Renal cortical epithelial cell (primary cell): ENCODE measurements at regions not wholly inside any gene's neighbourhood (a gene's known extent, or its start where the extent isn't known, plus 50 kb on each side); places are given as distances from the start of the nearest gene placed in this dataset.
A peak's percentile ranks its signal among the peaks of the same experiment; 100 is the strongest.
"Not testable (repeated sequence)": the region's sequence is repeated elsewhere in the genome, so short reads cannot be mapped to it uniquely, and the experiment has no call there.

Source experiments
- DNase-seq: peaks from one replicate; pipeline ENCODE4 v3.0.0-alpha.2; 2011; ENCODE audit warnings: low read depth

DNA sequence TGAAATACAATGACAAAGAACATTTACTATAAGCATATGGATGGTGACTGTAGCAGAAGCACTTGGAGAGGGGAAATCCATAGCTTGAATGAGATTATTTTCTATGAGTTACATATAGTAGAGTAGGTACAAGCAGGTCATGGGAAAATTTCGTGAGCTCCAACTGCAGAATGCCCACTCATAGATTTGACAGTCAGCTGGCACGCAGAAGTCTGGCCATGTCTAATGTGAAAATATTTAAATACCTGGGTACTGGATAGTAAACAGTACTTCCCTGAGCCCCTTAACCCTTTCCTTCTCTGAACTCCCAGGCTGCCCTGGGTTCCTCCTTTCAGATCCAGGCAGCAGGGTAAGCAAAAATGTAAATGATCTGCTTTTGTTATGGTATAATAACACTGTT, 209.7 kb downstream of the OTUD1 start:
- DNase-seq: no peak

DNA sequence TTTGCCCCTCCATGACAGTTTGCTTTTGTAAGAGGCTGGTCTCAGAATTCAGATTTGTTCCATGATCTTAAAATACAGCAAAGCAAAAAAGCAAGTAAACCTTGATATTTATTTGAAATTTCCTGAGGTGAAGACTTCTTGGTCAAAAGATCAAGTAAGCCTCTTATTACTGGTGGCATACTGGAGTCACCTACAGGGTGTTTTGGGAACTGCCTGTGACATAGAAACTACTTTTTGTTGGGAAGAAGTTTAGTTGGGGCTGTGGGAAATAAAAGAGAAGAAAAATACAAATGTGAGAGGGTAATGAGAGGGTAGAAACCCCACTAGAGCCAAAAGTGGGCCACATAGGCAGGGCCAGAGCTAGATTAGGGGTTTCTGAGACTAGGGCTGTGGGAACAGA, 217.9 kb downstream of the OTUD1 start:
- DNase-seq: peak; percentile 34

DNA sequence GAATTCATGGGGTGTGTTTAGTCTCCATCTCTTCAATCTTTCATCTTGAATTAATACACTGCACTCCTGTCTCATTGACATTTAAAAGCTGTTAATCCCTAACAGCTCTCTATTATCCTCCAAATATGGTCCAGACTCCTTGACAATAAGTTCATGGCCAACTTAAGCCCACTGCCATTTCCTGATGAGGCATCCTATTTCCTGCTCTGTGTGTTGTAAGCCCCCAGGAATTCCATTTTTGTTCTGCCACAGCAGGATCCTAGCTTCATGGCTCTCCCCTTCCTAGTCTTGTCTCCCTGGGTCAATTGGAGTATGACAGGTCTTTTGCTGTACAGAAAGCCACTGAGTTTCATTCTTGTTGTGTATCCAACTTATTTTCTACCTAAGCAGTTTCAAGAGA, 218.8 kb downstream of the OTUD1 start:
- DNase-seq: no peak

- DNase-seq: not testable (repeated sequence)
Measured at GRCh38 chr10:23671866-23672265, 233.0 kb downstream of the OTUD1 start.

DNA sequence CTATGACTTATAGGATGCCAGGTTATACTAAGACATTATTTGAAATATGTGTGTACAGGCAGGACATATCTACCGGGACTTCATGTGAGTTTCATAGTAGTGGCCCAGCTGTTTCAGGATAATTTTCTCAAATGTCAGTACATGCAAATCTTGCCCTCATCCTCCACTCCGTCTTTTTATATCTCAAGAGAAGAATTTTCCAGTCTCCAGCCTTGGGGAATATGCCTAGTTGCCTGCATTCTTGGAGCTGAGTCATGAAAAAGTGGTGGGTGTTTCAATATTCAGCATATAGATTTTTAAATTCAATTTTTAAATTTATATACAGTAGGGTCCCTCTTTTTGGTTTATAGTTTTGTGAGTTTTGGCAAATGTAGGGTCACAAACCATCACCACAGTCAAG, 236.7 kb downstream of the OTUD1 start:
- DNase-seq: no peak

GRCh38 chr10:23676296-23676695, 237.4 kb downstream of the OTUD1 start:
- no peak for DNase-seq

DNA sequence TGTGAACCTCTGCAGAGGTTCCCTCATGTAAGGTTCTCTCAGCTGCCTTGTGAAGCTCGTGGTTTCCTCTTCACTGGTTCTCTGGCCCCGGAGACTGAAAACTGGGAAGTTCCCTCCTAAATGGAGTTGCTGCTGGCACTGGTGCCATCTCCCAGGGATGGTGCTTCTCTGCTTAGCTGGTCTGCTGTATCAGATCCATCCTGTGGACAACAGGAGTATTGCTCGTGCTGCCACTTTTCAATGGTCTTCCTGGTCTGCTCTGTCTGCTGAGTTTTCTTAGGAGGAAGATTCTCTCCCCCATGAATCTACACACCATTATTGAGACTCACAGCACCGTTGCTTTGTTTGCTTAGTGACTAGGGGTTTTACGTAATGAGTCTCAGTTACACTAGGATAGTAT, 247.8 kb downstream of the OTUD1 start:
- no peak for DNase-seq

DNA sequence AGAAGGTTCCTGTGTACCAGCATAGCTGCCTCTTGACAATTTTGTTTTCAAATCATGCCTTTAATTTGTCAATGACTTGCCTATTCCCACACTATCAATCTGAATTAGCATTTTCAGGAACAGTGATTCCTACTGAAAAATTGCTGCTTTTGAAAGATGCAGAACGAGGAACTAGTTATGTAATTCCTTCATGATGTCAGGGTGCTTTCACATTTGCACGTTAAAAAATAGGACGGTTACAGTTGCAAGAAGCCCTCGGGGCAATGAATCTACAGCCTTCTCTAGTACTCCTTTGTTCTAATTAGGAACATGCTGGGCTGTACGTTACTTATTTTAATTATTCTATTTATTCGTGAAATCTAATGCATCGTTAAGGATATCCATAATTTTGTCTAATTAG, 253.9 kb downstream of the OTUD1 start:
- DNase-seq: no peak

DNA sequence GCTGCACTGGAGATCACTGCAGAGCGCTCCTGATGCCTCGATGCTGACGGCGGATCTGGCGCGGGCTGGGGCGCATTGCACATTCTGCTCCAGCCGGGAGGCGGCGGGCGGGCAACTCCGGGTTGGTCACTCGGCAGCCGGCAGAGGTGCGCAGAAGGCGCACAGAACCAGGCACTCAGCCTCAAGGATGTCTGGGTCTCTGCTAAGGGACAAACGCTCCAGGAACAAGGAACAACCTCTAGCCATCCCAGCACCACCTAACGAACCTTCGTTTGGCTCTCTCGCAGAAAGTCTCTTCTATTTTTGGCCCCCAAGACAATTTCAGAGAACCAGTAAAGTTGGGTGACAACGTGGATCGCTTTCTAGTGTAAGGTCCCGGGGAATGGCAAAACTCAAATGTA, 254.6 kb downstream of the OTUD1 start:
- DNase-seq: no peak

- DNase-seq: no peak
Measured at GRCh38 chr10:23693925-23694324, 255.1 kb downstream of the OTUD1 start.

GRCh38 chr10:23694446-23694920, 255.6 kb downstream of the OTUD1 start:
- DNase-seq: no peak

- no peak for DNase-seq
Measured at GRCh38 chr10:23694921-23695824, 256.3 kb downstream of the OTUD1 start.

DNA sequence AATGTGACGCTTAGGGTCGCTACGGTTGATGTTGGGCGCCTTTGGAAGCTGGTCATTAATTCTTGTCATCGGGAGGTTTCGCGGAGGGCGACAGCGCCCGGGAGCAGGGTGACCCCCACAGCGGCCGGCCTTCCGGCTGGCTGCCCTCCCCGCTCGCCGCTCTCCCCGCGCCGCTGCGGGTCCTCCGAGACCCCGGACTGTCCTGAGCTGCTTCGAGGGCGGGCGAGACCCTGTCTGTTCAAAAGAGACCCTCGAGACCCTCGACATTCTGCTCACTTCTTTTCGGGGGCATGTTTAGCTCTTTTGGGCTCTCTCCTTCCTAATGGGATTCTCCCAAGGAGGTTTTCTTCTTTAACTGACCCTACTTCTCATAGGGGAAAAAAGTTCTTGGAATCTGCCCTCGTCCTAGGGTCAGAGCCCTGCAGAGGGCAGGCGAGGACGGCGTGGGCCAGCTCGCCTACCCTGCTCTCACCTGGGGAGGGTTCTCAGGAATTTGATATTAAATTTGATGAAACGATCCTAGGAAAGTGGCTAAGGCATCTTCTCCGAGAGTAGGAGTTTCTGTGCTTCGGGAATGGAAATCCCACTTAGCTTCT, 257.0 kb downstream of the OTUD1 start:
- no peak for DNase-seq

- DNase-seq: no peak
Measured at GRCh38 chr10:23696476-23696875, 257.6 kb downstream of the OTUD1 start.

DNA sequence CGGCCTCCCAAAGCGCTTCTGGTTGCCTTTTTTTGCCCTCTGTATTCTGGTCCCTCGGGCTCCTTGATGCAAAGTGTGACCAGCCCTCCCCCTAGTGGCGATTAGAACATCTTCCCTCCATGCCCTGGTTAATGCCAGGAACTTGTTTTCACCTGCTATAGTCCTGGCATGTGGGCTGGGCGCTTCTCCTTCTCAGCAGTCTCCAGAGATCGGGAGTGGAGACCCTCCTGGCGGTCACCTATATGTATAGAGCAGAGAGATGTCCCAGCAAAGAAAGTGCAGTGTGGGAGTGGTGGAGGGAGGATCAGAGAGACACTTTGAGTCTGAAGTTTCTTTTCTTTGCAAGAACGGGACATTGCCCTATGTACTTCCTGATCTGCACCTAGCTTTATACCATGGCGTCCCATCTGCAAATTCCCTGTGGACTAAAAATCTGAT, 264.1 kb downstream of the OTUD1 start:
- peak; percentile 58 for DNase-seq

DNA sequence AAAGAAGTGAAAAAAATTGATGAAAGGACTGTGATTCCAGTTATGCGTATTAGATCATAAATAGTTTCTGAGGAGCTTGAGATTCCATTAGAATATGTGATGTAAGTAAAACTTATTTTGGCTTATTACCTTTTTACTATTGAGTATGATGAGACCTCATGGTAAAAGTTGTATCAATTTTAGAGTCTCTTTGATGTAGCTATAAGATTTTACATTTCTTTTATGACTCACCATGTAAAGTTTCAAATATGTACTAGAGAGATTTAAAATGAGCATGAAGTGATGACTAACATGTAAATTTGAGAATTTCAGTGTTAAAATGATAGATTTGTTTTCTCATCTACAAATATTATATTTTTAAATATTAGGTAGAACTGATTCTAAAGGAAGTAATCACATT, 276.5 kb downstream of the OTUD1 start:
- DNase-seq: no peak

- DNase-seq: no peak
Measured at GRCh38 chr10:23717913-23718312, 279.0 kb downstream of the OTUD1 start.

DNA sequence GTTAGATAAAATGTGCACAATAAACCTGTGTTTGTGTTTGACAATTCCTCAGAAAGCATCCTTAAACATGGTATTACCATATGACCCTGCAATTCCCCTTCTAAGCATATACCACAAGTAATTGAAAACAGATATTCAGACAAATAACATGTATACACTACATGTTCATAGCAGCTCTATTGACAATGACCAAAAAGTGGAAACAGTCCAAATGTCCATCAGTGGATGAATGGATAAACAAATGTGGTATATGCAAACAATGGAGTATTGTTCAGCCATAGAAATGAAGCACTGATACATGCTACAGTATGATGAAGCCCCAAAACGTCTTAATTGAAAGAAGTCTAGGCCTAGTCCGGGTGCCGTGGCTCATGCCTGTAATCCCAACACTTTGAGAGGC, 280.1 kb downstream of the OTUD1 start:
- DNase-seq: no peak

DNA sequence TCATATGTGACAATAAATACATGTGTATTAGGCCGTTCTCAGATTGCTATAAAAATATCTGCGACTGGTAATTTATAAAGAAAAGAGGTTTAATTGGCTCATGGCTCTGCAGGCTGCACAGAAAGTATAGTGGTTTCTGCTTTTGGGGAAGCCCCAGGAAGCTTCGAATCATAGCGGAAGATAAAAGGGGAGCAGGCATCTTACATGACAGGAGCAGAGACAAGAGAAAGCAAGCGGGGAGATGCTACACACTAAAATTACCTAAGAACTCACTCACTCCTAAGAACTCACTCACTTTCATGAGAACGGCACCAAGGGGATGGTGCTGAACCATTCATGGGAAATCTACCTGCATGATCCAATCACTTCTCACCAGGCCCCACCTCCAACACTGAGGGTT, 284.9 kb downstream of the OTUD1 start:
- no peak for DNase-seq

- DNase-seq: no peak
Measured at GRCh38 chr10:23725548-23725947, 286.7 kb downstream of the OTUD1 start.

GRCh38 chr10:23742368-23742767, 303.5 kb downstream of the OTUD1 start:
- no peak for DNase-seq

GRCh38 chr10:23742807-23743206, 303.9 kb downstream of the OTUD1 start:
- no peak for DNase-seq

DNA sequence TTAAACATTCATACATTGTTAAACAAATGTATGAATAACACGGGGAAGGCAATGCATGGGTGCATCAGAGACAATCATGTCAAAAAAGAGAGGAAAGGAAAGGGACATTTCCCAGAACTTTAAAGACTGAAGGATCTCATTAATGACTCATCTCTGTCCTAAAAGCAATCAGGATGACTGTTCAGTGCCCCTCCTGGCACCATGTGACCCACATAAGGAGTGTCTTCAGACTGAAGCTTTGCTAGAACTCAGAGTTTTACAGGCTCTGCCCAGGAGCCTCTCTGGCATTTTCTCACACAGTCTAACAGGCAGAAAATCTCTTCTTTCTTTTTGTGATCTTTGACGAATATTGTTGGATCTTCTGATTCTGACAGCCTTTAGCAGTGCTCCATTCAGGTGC, 315.3 kb downstream of the OTUD1 start:
- peak; percentile 42 for DNase-seq
